ENCODE measurements at regions not wholly inside any gene's neighbourhood (a gene's known extent, or its start where the extent isn't known, plus 50 kb on each side); places are given as distances from the start of the nearest gene placed in this dataset.

DNA sequence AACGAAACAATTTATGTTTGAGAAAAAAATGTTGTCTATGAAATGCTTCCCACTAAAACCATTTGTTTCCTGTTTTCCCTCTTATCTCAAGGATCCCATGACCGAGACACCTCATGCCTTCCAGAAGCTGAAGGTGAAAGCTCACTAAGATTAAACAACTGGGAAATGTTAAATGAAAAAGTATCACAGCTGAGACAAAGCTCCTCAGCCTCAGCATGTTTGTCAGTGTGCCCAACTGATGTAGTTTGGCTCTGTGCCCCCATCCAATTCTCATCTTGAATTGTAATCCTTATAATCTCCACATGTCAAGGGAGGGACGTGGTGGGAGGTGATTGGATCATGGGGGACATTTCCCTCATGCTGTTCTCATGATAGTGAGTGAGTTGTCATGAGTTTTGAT lies 327.3 kb downstream of the HTR7 start:
- no peak overlapping the region for H3K4me3 ChIP-seq
- H3K27me3 ChIP-seq (ENCODE audit: insufficient read depth in 3 of 3, low read length in 2 of 3) = peaks cover 0 to 2% (median 1%) of the 10 kb centered on the region in 3 donors
- ATAC-seq (no peak), DNase-seq (no peak)
- no peak for TF ChIP-seq CTCF (IDR thresholded peaks at IDR 0.05)
- H3K4me1 ChIP-seq = no peaks in the 10 kb centered on the region
- no peaks in the 10 kb centered on the region for H3K9me3 ChIP-seq
- intact Hi-C loops (cut with DNase I) = no loop called here
- H3K27ac ChIP-seq = no peak overlapping the region
- no peaks in the 10 kb centered on the region for H3K36me3 ChIP-seq (ENCODE audit: insufficient read depth in 1 of 2, low read depth in 1 of 2)
- WGBS, 3 donors = 32 to 36% (median 35%) methylated on average over 3 of the region's 3 CpGs

DNA sequence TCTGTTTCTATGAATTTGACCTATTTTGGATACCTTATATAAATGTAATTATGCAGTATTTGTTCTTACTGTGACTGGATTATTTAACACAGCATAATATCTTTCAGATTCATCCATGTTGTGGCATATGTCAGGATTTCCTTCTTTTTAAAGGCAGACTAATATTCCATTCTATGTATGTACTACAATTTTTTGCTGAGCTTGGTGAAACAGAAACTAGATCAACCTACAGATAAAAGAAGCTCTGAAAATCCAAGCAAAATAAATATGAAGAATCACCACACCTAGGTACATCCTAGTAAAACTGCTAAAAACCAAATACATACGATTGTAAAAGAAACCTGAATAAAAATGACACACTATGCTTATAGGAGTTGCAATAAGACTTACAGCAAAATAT lies 300.5 kb downstream of the HTR7 start:
- WGBS, 3 donors = 87 to 97% (median 89%) methylated on average over 1 of the region's 1 CpG
- ATAC-seq (no peak), DNase-seq (no peak)
- H3K27me3 ChIP-seq (ENCODE audit: insufficient read depth in 3 of 3, low read length in 2 of 3) = no peaks in the 10 kb centered on the region
- H3K27ac ChIP-seq = no peak overlapping the region
- H3K4me1 ChIP-seq = no peaks in the 10 kb centered on the region
- no peaks in the 10 kb centered on the region for H3K36me3 ChIP-seq (ENCODE audit: insufficient read depth in 1 of 2, low read depth in 1 of 2)
- no peak for TF ChIP-seq CTCF (IDR thresholded peaks at IDR 0.05)
- H3K4me3 ChIP-seq = no peak overlapping the region
- no peaks in the 10 kb centered on the region for H3K9me3 ChIP-seq
- intact Hi-C loops (cut with DNase I) = no loop called here

DNA sequence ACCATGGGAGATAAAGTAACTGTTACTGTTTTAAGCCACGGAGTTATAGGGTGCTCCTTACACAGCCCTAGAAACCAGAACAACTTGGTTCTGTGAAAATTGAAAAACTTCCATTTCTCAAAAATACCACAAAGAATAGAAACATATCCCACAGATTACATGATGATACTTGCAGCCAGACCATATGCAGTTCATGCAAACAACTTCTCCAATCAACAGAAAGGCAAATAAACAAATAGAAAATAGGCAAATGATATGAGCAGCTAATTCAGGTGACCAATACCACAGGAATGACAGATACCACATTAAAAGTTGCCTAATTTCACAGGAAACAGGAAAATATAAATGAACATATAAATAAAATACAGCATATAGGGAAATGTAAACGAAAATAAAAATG lies 297.5 kb downstream of the HTR7 start:
- Histone ChIP-seq H3K27ac (no peak overlapping the region), H3K36me3 (ENCODE audit: insufficient read depth in 1 of 2, low read depth in 1 of 2) (no peaks in the 10 kb centered on the region), H3K4me1 (no peaks in the 10 kb centered on the region), H3K27me3 (ENCODE audit: insufficient read depth in 3 of 3, low read length in 2 of 3) (no peaks in the 10 kb centered on the region), H3K9me3 (no peaks in the 10 kb centered on the region), H3K4me3 (no peak overlapping the region)
- DNase-seq (no peak), ATAC-seq (no peak)
- WGBS, 3 donors = 68 to 75% (median 70%) methylated on average over 2 of the region's 2 CpGs
- intact Hi-C loops (cut with DNase I) = no loop called here
- TF ChIP-seq CTCF (IDR thresholded peaks at IDR 0.05) = no peak

DNA sequence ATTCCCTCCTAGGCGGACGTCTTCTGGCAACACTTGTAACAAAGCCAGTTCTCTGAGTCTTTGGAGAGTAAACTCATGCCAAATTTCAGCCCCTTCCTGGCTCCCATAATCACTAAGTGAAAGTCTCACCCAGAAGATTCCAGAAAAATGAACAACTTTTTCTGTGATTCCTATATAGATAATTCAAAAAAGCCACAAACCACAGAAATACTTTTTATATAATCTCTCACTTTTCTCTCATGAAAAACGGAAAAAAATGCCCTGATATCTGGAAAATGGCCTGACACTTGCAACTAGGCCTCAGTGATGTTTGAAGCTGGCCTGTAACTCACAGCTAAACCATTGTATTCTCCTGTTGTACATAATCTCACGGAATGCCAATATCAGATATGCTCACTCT lies 296.2 kb downstream of the HTR7 start:
- TF ChIP-seq CTCF (IDR thresholded peaks at IDR 0.05) = no peak
- no peaks in the 10 kb centered on the region for H3K36me3 ChIP-seq (ENCODE audit: insufficient read depth in 1 of 2, low read depth in 1 of 2)
- DNase-seq = no peak
- H3K27ac ChIP-seq = no peak overlapping the region
- H3K27me3 ChIP-seq (ENCODE audit: insufficient read depth in 3 of 3, low read length in 2 of 3) = no peaks in the 10 kb centered on the region
- no peak overlapping the region for H3K4me3 ChIP-seq
- H3K4me1 ChIP-seq = no peaks in the 10 kb centered on the region
- intact Hi-C loops (cut with DNase I) = no loop called here
- H3K9me3 ChIP-seq = no peaks in the 10 kb centered on the region
- 37 to 57% (median 52%) methylated on average over 4 of the region's 4 CpGs for WGBS, 3 donors
- no peak for ATAC-seq

- intact Hi-C loops (cut with DNase I) = no loop called here
- DNase-seq = no peak
- 69 to 71% (median 70%) methylated on average over 8 of the region's 8 CpGs for WGBS, 3 donors
- no peak for ATAC-seq
- no peak for TF ChIP-seq CTCF (IDR thresholded peaks at IDR 0.05)
- H3K4me3 ChIP-seq = no peak overlapping the region
- H3K9me3 ChIP-seq = no peaks in the 10 kb centered on the region
- no peaks in the 10 kb centered on the region for H3K27me3 ChIP-seq (ENCODE audit: insufficient read depth in 3 of 3, low read length in 2 of 3)
- no peaks in the 10 kb centered on the region for H3K4me1 ChIP-seq
- no peaks in the 10 kb centered on the region for H3K36me3 ChIP-seq (ENCODE audit: insufficient read depth in 1 of 2, low read depth in 1 of 2)
- no peak overlapping the region for H3K27ac ChIP-seq
Measured at GRCh38 chr10:90571481-90572258, 286.2 kb downstream of the HTR7 start.
